ENCODE measurements at regions not wholly inside any gene's neighbourhood (a gene's known extent, or its start where the extent isn't known, plus 50 kb on each side); places are given as distances from the start of the nearest gene placed in this dataset.

DNA sequence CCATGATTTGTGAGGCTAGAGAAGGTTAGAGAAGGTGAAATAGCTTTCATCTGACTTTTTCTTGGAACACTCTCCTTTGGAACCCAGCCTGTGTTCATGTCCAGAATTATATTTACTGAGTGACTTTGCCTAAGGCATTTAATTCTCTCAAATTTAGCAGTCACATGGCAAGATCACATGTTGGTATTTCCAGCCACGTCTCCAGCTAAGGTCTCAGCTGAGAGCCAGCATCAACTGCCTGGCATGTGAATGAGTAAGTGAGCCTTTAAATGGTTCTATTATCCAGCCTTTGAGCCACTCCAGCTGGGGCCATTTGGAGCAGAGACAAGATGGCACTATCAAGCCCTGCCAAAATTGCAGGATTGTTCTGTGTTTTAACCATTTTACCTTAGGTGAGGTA is 130.2 kb upstream of the SGO1 start:
- TF ChIP-seq, protein P1, sequence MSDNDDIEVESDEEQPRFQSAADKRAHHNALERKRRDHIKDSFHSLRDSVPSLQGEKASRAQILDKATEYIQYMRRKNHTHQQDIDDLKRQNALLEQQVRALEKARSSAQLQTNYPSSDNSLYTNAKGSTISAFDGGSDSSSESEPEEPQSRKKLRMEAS (IDR thresholded peaks at IDR 0.05; ENCODE audit: low read depth, low read length), result no peak
- TF ChIP-seq POLR2A (IDR thresholded peaks at IDR 0.05; ENCODE audit: extremely low read depth, insufficient read length), result no peak
- TF ChIP-seq, protein P2, sequence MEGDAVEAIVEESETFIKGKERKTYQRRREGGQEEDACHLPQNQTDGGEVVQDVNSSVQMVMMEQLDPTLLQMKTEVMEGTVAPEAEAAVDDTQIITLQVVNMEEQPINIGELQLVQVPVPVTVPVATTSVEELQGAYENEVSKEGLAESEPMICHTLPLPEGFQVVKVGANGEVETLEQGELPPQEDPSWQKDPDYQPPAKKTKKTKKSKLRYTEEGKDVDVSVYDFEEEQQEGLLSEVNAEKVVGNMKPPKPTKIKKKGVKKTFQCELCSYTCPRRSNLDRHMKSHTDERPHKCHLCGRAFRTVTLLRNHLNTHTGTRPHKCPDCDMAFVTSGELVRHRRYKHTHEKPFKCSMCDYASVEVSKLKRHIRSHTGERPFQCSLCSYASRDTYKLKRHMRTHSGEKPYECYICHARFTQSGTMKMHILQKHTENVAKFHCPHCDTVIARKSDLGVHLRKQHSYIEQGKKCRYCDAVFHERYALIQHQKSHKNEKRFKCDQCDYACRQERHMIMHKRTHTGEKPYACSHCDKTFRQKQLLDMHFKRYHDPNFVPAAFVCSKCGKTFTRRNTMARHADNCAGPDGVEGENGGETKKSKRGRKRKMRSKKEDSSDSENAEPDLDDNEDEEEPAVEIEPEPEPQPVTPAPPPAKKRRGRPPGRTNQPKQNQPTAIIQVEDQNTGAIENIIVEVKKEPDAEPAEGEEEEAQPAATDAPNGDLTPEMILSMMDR (IDR thresholded peaks at IDR 0.05; ENCODE audit: low read depth, low read length), result no peak
- no peak for TF ChIP-seq MYC (IDR thresholded peaks at IDR 0.05; ENCODE audit: low read depth, low read length)
- no peak overlapping the region for H3K4me3 ChIP-seq (ENCODE audit: low read depth, low read length)
- DNase-seq (ENCODE audit: low read depth), result no peak

DNA sequence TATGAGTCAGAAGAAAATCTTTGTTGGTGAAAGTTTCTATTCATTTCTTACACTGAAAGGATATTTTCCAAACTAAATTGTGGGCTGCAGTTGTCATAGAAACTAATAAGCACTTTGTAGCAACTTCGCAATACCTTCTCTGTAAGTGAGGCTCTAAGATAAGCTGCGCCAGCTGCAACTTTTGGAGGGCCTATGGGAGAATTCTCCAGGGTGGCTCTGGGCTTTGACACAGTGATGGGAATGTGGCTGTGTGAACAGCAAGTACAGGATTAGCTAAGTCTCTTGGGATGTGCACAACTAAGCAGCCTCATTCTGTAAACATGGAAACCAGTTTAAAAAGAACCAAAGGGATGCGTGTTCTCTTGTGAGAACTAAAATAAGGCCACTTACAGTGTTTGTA is 124.6 kb upstream of the SGO1 start:
- H3K4me3 ChIP-seq (ENCODE audit: low read depth, low read length), result no peak overlapping the region
- TF ChIP-seq MYC (IDR thresholded peaks at IDR 0.05; ENCODE audit: low read depth, low read length), result no peak
- TF ChIP-seq POLR2A (IDR thresholded peaks at IDR 0.05; ENCODE audit: extremely low read depth, insufficient read length), result no peak
- TF ChIP-seq, protein P1 (IDR thresholded peaks at IDR 0.05; ENCODE audit: low read depth, low read length), result no peak
- TF ChIP-seq, protein P2 (IDR thresholded peaks at IDR 0.05; ENCODE audit: low read depth, low read length), result no peak
- DNase-seq (ENCODE audit: low read depth), result no peak

DNA sequence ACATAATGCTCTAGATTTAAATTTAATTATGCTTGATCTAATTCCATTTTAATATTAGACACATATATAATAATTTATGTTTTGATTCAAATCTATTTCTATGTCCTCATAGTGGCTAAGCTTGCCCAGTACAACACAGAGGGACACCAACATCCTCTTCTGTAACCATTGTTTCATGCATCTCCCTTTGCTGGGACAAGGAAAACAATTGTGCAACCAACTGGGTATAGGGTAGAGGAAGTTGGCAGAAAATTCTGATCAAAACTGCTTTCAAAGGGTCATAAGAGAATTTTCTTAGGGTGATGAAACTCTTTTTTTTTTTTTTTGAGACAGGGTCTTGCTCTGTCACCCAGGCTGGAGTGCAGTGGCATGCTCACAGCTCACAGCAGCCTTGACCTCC is 121.4 kb upstream of the SGO1 start:
- TF ChIP-seq, protein P2 (IDR thresholded peaks at IDR 0.05; ENCODE audit: low read depth, low read length), result no peak
- no peak for TF ChIP-seq POLR2A (IDR thresholded peaks at IDR 0.05; ENCODE audit: extremely low read depth, insufficient read length)
- no peak for TF ChIP-seq MYC (IDR thresholded peaks at IDR 0.05; ENCODE audit: low read depth, low read length)
- TF ChIP-seq, protein P1 (IDR thresholded peaks at IDR 0.05; ENCODE audit: low read depth, low read length), result no peak
- no peak overlapping the region for H3K4me3 ChIP-seq (ENCODE audit: low read depth, low read length)
- peak; percentile 12 for DNase-seq (ENCODE audit: low read depth)

DNA sequence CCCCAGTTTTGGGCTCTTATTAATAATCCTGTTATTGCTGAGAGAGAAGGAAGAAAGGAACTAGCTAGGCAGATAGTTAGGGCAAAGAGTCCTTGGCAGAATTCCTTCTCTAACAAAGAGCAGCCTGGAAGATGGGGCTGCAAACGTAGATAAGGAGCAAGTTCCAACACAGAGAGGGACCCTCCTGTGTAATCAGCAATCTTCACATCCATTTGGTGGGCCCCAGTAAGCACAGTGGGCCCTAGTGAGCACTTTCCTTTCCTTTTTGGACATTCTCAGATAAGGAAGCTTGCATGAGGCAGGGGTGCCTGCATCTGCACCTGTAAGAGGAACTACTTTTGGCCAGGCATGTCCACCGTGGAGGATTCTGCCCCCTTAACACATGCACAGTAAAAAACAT is 119.6 kb upstream of the SGO1 start:
- DNase-seq (ENCODE audit: low read depth), result no peak

DNA sequence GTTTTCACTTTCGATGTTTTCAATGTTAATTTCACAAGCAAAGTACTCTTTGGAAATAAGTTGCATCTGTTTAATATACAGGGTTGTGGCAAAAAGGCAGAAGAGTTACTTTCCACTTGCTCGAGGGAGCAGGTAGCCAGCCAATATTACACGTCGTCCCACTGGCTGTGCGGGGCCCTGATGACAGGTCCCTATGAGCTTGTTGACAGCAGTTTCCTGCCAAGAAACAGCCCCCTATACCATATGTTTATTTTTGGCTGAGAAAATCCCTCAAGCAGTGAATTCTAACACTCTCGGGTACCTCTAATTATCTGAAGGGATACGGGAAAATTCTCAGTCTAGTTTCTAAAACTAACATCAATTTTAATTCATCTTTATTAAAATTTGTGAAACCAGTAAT is 116.8 kb upstream of the SGO1 start:
- TF ChIP-seq, protein P2 (IDR thresholded peaks at IDR 0.05; ENCODE audit: low read depth, low read length), result no peak
- TF ChIP-seq POLR2A (IDR thresholded peaks at IDR 0.05; ENCODE audit: extremely low read depth, insufficient read length) (no peak), MYC (IDR thresholded peaks at IDR 0.05; ENCODE audit: low read depth, low read length) (no peak)
- TF ChIP-seq, protein P1 (IDR thresholded peaks at IDR 0.05; ENCODE audit: low read depth, low read length), result no peak

More for the DNA sequence above, 119.6 kb upstream of the SGO1 start:
- no peak for TF ChIP-seq MYC (IDR thresholded peaks at IDR 0.05; ENCODE audit: low read depth, low read length)
- TF ChIP-seq, protein P2 (IDR thresholded peaks at IDR 0.05; ENCODE audit: low read depth, low read length), result no peak
- H3K4me3 ChIP-seq (ENCODE audit: low read depth, low read length), result no peak overlapping the region

DNA sequence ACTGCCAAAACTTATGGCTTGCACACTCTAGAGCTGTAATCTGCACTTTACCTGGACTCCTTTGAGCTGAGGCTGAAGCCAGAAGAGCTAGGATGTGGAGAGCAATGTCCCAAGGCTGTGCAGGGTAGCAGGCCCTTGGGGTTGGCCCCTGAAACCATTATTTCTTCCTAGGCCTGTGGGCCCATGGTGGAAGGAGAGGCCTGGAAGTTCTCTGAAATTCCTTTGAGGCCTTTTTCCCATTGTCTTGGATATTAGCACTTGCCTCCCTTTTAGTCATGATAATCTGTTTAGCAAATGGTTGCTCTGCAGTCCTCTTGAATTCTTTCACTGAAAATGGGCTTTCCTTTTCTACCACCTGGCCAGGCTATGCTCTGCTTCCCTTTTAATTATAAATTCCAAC is 102.0 kb upstream of the SGO1 start:
- no peak overlapping the region for H3K4me3 ChIP-seq (ENCODE audit: low read depth, low read length)
- TF ChIP-seq, protein P2 (IDR thresholded peaks at IDR 0.05; ENCODE audit: low read depth, low read length), result no peak
- TF ChIP-seq, protein P1 (IDR thresholded peaks at IDR 0.05; ENCODE audit: low read depth, low read length), result no peak
- TF ChIP-seq POLR2A (IDR thresholded peaks at IDR 0.05; ENCODE audit: extremely low read depth, insufficient read length), result no peak
- no peak for TF ChIP-seq MYC (IDR thresholded peaks at IDR 0.05; ENCODE audit: low read depth, low read length)
- no peak for DNase-seq (ENCODE audit: low read depth)

More for the DNA sequence above, 116.8 kb upstream of the SGO1 start:
- DNase-seq (ENCODE audit: low read depth), result no peak
- H3K4me3 ChIP-seq (ENCODE audit: low read depth, low read length), result no peak overlapping the region

All from NB4 (cell line).